H1 (cell line): ENCODE measurements at regions not wholly inside any gene's neighbourhood (a gene's known extent, or its start where the extent isn't known, plus 50 kb on each side); places are given as distances from the start of the nearest gene placed in this dataset.

ENCODE experiments used
- CTCF ChIP-seq, 3 experiments: IDR thresholded peaks; 1 replicate in 2 of 3; 2 replicates in 1 of 3; pipeline versions ENCODE4 v1.5.1 to v1.6.1; 2011; ENCODE audit warnings: low read length in 3 of 3, mild to moderate bottlenecking in 3 of 3, inconsistent platforms in 2 of 3, low read depth in 1 of 3, moderate library complexity in 1 of 3; ENCODE audit not compliant: insufficient read depth in 1 of 3; ENCODE audit errors: control extremely low read depth in 1 of 3
- MAX ChIP-seq: IDR thresholded peaks from 2 replicates; pipeline ENCODE4 v1.6.1; 2012; ENCODE audit warnings: inconsistent platforms

- TF ChIP-seq CTCF (IDR thresholded peaks at IDR 0.05; ENCODE audit: control extremely low read depth in 1 of 3, insufficient read depth in 1 of 3, low read depth in 1 of 3, low read length in 3 of 3): no peak
- TF ChIP-seq MAX: no peak
Observed at GRCh38 chr3:96319166-96319565, 495.2 kb upstream of the EPHA6 start.
